GM18867 (cell line): ENCODE measurements at regions not wholly inside any gene's neighbourhood (a gene's known extent, or its start where the extent isn't known, plus 50 kb on each side); places are given as distances from the start of the nearest gene placed in this dataset.
"Not testable (repeated sequence)": the region's sequence is repeated elsewhere in the genome, so short reads cannot be mapped to it uniquely, and the experiment has no call there.

Source experiments
- ATAC-seq: cut with Tn5 transposase; IDR thresholded peaks from one replicate; pipeline ENCODE4 v1.9.1; 2021; ENCODE audit warnings: mild to moderate bottlenecking, moderate library complexity; ENCODE audit not compliant: unreplicated experiment

DNA sequence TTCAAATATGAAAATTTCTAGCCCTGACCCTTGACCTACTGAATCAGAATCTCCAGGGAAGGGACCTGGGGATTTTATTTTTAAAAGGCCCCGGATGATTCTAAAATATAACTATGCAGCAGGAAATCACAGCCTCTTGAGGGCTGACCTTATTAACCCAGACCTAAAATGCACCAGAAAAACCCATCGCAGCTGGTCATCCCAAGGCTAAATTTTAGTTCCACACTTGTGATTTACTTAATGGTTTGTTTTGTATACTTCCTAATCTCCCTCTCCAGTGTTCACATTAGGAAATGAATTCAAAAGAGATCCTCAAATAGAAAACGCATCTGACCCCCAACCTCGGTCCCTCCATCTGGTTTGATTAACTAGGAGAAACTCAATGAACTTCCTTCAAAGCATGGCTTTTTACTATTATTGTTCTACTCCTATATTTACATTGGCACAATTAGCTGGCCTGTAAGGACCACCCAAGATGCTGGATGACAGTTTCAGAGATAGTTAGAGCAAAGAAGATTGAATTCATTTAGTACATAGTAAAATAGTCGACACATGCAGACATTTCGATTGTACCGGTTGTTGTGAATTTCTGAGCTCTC lies 147.8 kb upstream of the MED14 start:
- ATAC-seq = no peak

DNA sequence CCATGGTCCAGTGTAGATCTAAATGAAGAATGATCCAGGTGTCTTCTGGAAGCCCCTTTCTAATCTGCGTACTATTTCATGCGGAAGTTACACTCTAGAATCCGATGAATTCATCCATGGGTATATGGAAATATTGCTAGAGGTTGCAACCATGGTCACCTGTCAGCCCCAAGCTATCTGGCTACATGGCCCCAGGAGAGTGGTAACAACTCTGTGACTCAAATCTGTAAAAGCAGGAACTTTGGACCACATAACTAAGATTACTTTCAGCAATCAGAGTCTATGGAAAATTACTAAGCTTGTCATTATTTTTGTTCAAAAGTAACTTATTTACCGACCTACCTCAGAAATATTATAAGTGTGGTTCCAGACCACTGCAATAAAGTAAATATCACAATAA lies 150.6 kb upstream of the MED14 start:
- ATAC-seq = no peak

DNA sequence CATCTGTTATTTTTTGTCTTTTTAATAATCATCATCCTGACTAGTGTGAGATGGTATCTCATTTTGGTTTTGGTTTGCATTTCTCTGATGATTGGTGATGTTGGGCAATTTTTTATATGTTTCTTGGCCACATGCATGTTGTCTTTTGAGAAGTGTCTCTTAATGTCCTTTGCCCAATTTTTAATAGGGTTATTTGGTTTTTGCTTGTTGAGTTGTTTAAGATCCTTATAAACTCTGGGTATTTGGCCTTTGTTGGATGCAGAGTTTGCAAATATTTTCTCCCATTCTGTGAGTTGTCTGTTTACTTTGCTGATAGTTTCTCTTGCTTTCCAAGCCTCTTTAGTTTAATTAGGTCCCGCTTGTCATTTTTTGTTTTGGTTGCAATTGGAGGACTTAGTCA lies 152.1 kb upstream of the MED14 start:
- ATAC-seq = no peak

DNA sequence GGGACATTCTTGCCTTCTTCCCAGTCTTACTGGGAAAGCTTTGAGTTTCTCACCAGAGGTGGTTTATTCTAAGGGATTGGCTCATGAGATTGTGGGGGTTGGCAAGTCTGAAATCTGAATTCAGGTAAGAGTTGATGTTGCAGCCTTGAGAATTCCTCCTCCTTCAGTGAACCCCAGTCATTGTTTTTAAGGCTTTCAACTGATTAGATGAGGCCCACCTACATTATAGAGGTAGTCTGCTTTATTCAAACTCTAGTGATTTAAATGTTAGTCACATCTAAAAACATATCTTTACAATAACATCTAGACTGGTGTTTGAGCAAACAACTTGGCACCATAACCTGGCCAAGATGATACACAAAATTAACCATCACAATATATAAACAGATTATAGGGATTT lies 156.5 kb upstream of the MED14 start:
- no peak for ATAC-seq

DNA sequence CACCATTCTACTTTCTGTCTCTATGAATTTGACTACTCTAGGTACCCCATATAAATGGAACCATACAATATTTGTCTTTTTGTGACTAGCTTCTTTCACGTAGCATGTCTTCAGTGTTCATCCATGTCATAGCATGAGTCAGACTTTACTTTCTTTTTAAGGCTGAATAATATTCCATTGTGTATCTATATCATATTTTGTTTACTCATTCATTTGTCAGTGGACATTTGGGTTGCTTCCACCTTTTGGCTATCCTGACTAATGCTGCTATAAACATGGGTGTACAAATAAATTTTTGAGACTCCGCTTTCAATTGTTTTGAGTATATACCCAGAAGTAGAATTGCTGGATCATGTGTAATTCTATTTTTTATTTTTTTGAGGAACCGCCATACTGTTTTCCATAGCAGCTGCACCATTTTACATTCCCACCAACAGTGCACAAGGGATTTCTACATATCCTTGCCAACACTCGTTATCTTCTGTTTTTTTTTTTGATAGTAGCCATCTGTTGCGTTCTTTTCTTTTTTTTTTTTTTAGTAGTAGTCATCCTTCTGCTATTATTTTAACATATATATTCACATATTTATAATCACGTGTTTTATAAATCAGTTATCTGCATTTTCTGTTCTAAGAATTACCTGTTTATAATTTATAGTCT lies 158.0 kb upstream of the MED14 start:
- ATAC-seq = no peak

DNA sequence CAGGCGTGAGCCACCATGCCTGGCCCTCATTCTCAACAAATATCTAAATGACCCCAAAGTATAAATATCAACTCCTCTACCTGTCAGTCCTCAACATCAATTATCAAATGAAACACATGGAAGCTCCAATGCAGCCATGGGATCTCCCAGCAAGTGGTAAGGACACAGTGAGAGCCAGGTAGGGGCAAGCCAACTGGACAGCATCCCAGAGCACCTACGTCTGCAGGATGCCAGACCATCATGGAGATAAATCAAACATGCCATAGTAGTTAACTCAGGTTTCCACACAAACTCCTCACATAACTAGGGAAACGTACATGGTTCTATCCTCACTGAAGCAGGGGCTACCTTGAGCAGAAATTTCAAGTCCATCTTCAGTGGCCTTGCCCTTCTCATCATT lies 159.9 kb upstream of the MED14 start:
- no peak for ATAC-seq

DNA sequence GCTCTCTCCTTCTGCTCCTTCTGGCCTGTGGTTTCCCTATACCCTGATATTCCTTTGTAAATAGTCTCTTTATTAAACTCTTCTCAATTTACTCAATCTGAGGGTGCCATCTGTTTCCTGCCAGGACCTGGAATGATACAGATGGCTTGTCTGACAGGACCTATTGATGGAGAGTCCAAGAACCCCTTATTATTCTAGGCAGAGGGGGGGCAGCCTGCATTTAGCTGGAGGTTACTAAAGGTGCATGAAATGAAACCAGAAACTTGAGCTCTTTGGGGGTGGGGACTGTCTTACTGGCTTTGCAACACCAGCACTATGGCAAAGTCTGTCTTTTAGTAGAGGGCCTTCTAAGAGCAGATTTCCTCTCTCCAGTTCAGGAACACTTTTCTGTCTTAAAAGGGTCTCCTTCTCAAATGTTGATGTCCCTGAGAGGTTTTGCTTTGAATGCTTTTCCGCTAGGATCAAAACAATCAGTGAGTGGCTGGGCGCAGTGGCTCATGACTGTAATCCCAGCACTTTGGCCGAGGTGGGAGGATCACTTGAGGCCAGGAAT lies 162.5 kb upstream of the MED14 start:
- no peak for ATAC-seq

- not testable (repeated sequence) for ATAC-seq
These were observed 169.4 kb upstream of the MED14 start for GRCh38 chrX:40904739-40905138.

- ATAC-seq = no peak
These were observed 172.7 kb upstream of the MED14 start for GRCh38 chrX:40908026-40908425.

DNA sequence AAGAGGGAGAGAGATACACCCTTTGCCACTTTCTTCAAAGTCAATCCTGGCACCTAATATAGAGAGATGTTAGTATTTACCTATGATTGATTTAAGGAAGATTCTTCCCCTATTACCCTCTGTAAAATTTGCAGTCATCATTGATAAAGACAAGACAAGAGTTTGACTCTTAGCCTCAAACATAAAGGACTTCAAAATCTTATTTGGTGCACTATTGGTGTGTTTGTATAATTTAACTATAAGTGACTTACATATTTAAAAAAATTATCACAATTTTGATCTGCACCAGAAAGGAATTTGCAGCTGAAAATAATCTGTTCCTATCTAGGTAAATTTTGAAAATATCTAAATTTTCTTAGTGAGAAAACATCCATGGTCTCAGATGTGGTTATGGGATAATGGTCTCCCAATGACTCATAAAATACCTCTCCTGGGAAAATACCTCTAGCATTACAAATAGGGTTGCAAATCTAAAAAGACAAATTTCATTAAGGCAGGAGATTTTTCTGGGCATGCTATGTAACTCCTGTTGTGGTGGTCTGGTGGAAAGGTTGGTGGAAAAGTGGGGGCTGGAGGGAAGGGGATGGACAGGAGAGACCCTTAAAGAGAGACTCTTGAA lies 173.6 kb upstream of the MED14 start:
- no peak for ATAC-seq

DNA sequence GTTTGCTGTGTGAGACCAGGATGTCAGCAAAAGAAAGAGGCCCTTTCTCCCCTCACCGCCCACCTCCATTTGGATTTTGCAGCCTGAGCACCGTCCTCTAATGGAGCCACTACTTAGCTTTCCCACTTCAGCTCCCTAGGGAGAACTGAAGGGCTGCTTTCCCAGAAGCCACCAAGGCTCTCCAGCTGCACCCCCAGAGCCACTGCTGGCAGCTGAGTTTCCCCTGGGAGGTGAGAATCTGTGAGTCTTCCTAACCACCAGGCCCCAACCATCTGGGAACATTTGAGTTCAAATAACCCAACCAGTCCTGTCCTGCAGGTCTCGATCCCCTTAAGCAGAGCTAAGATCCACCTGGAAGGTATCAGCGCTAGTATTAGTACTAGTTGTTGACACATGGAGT lies 173.1 kb upstream of the USP9X start:
- ATAC-seq = no peak

DNA sequence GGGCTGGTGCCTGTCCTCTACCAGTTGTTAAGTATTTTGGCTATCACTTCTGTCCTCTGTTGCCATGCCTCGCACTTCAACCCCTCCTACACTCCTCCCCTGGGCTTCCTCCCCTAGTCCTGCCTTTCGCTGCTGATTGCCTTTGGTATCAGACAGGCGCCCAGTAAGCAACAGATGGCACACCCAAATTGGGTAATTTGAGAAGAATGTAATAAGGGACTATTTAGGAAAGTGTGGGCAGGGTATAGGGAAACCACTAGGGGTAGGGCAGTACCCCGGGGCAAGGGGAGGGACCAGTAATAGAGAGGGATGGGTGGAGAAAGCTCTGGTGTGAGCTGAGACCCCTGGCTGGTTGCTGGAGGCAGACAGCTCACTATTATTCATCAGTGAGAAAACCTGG lies 172.7 kb upstream of the USP9X start:
- ATAC-seq = no peak

- no peak for ATAC-seq
These were observed 164.9 kb upstream of the USP9X start for GRCh38 chrX:40920351-40920750.

DNA sequence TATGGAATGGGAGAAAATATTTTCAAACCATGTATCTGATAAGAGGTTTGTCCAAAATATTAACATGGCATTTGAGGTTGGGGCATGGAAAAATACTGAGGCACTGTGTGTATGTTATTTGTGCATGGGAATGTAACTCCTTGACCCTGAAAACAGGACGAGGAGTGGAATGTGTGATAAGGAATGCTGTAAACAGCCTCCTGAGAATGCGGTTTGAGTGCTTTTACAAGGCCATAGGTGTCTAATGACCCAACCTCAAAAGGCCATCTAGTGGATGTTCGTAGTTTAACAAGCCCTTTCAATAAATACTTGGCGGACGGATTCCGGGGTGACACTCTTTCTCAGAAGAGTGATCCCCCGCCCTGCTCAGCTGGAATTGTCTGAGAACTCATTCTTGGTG lies 162.9 kb upstream of the USP9X start:
- no peak for ATAC-seq

- not testable (repeated sequence) for ATAC-seq
These were observed 158.4 kb upstream of the USP9X start for GRCh38 chrX:40926739-40927427.

- no peak for ATAC-seq
These were observed 157.2 kb upstream of the USP9X start for GRCh38 chrX:40928076-40928475.

DNA sequence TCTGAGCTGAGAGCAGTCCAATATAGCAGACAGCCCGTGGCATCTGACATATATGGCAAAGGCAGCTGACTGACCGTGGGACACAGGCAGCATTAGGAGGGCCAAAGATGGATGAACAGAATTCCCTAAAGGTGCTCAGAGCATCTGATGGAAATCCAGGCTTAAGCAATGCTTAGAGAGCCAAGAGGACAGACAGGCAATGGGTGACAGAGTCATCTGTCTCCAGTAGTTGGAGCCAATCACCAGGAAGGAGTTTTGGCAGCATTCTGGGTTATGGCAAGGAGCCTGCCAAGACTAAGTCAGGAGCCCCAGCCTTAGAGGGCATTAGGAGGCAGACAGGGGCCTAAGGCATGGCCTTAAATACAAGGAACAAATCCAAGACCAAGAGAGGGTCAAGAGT lies 153.3 kb upstream of the USP9X start:
- no peak for ATAC-seq

- ATAC-seq = no peak
These were observed 152.0 kb upstream of the USP9X start for GRCh38 chrX:40933132-40933705.

DNA sequence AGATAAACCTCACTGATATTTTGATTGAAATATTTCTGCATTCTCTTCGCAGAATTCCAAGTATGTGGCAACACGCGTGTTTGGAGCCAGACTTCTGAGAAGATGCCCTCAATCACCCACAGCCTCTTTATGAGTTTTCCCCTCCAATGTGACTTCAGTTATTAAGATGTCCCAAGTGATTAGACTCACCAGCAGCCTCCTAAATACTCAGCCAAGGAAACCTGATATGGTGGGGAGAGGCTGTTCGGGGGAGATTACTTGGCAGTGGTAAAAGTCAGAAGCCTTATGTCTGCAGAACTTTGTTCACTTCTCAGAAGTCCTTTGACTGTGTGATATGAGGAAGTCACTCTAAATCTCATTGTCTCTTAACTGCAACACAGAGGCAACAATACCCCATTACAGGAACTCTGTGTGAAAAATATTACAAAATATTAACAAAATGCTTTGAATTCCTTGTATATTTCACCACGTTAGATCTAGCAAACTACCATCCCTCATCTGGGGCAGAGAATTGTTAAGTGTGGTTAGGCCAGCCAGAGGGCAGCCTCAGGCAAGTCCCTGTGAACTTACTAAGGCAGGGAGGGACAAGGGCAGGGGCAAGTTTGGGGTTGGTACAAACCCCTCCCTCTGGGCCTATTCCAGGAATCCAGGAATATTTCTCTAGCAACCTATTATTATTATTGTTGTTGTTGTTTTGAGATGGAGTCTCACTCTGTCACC lies 151.4 kb upstream of the USP9X start:
- ATAC-seq = no peak

DNA sequence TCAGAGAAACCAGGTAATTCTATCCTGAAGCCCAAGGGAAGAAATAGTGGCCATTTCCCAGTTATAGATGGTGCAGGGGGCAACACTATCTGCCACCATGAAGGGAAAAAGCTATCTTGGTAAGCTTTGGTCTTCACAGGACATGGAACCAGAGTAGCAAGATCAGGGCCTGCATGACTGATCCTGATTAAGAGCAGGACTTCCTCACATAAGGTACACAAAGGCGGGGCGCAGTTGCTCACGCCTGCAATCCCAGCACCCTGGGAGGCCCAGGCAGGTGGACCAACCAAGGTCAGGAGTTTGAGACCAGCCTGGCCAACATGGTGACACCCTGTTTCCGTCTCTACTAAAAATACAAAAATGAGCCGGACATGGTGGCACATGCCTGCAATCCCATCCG lies 148.4 kb upstream of the USP9X start:
- no peak for ATAC-seq

- no peak for ATAC-seq
These were observed 146.8 kb upstream of the USP9X start for GRCh38 chrX:40938423-40938822.
